PC-9 (cell line): ENCODE measurements at regions not wholly inside any gene's neighbourhood (a gene's known extent, or its start where the extent isn't known, plus 50 kb on each side); places are given as distances from the start of the nearest gene placed in this dataset.

ENCODE experiments used
- BruUV-seq: library from RNA; stranded (reverse); fragments of 400-500 nt; replicated peaks from 2 replicates; lab custom pipeline; 2021; lab: Mats Ljungman, UMichigan
- CTCF ChIA-PET: fragments of 300-600 bp; sonication (Branson Sonifier 250); formaldehyde crosslinking; loops from one replicate; lab custom pipeline; 2022; ENCODE audit warnings: antibody characterized with exemption; lab: Charles Lee
- POLR2A ChIA-PET: fragments of 300-600 bp; sonication (Branson Sonifier 250); formaldehyde crosslinking; loops from one replicate; lab custom pipeline; 2022; ENCODE audit warnings: antibody characterized with exemption; ENCODE audit not compliant: unreplicated experiment; lab: Charles Lee
- DNase-seq, 2 experiments: peaks; one replicate each; pipeline versions ENCODE4 v3.0.0 to v3.0.0-alpha.2; 2015 to 2022; ENCODE audit warnings: mixed read lengths in 1 of 2
- H2AFZ ChIP-seq: fragments of 200-600 bp; sonication (generic); 2 replicates; pipeline ENCODE4 v1.8.1; 2017; ENCODE audit warnings: antibody characterized with exemption
- H3F3A ChIP-seq: fragments of 200-600 bp; sonication (generic); 2 replicates; pipeline ENCODE4 v1.8.1; 2017; ENCODE audit warnings: antibody characterized with exemption, mild to moderate bottlenecking, low read depth; ENCODE audit not compliant: insufficient read depth
- H3K27ac ChIP-seq: fragments of 200-600 bp; sonication (generic); 2 replicates; pipeline ENCODE4 v1.6.1; 2016; ENCODE audit warnings: mixed run types
- H3K27me3 ChIP-seq: fragments of 200-600 bp; sonication (generic); 2 replicates; pipeline ENCODE4 v1.6.1; 2016; ENCODE audit warnings: low read depth, mixed run types; ENCODE audit not compliant: insufficient read depth
- H3K36me3 ChIP-seq: fragments of 200-600 bp; sonication (generic); 2 replicates; pipeline ENCODE4 v1.6.1; 2016; ENCODE audit warnings: low read depth, mixed run types
- H3K4me1 ChIP-seq: fragments of 200-600 bp; sonication (generic); replicated peaks from 2 replicates; pipeline ENCODE4 v1.6.1; 2016; ENCODE audit warnings: mixed run types; ENCODE audit not compliant: insufficient read depth
- H3K4me2 ChIP-seq: fragments of 200-600 bp; sonication (generic); 2 replicates; pipeline ENCODE4 v1.6.1; 2017; ENCODE audit warnings: mixed run types
- H3K4me3 ChIP-seq: fragments of 200-600 bp; sonication (generic); 2 replicates; pipeline ENCODE4 v1.6.1; 2016; ENCODE audit warnings: mixed run types
- H3K79me2 ChIP-seq: fragments of 200-600 bp; sonication (generic); 2 replicates; pipeline ENCODE4 v1.6.1; 2017; ENCODE audit warnings: low read depth, mixed run types
- H3K9me2 ChIP-seq: fragments of 200-600 bp; sonication (generic); 2 replicates; pipeline ENCODE4 v1.8.1; 2017; ENCODE audit warnings: mild to moderate bottlenecking; ENCODE audit not compliant: insufficient read depth
- H3K9me3 ChIP-seq: fragments of 200-600 bp; sonication (generic); 2 replicates; pipeline ENCODE4 v1.8.1; 2016; ENCODE audit warnings: low read depth; ENCODE audit not compliant: insufficient read depth
- H4K20me1 ChIP-seq: fragments of 200-600 bp; sonication (generic); 2 replicates; pipeline ENCODE4 v1.8.1; 2017; ENCODE audit not compliant: insufficient read depth
- EZH2 ChIP-seq: fragments of 200-600 bp; sonication (generic); IDR thresholded peaks from 2 replicates; pipeline ENCODE4 v1.8.0; 2017; ENCODE audit warnings: antibody characterized with exemption, low read depth
- intact Hi-C: fragments of 100-400 bp; cut with micrococcal nuclease; formaldehyde crosslinking; loops from one replicate; pipeline ENCODE4 v1.10.0; 2022; ENCODE audit not compliant: unreplicated experiment
- TF ChIP-seq, protein P1 (sequence below): fragments of 200-600 bp; sonication (generic); conservative IDR thresholded peaks from 2 replicates; pipeline ENCODE4 v1.6.1; 2017; ENCODE audit warnings: mixed run types, antibody characterized with exemption, mild to moderate bottlenecking, moderate library complexity

GRCh38 chr13:83815598-83815997 lies 66.7 kb downstream of the SLITRK1 start:
- Histone ChIP-seq H3K4me3 (no peak overlapping the region), H3K9me3 (no peaks in the 10 kb centered on the region), H3K9me2 (no peaks in the 10 kb centered on the region), H3K4me2 (no peak overlapping the region), H3K4me1 (no peaks in the 10 kb centered on the region), H3F3A (no peaks in the 10 kb centered on the region), H3K27me3 (no peaks in the 10 kb centered on the region), H3K27ac (no peak overlapping the region), H4K20me1 (no peaks in the 10 kb centered on the region), H3K36me3 (no peaks in the 10 kb centered on the region), H3K79me2 (no peaks in the 10 kb centered on the region), H2AFZ (no peak overlapping the region)
- ChIA-PET CTCF (no interaction called here), POLR2A (no interaction called here)
- no TSS peak for BruUV-seq
- intact Hi-C loops: no loop called here
- DNase-seq: no peak
- TF ChIP-seq, protein P1, sequence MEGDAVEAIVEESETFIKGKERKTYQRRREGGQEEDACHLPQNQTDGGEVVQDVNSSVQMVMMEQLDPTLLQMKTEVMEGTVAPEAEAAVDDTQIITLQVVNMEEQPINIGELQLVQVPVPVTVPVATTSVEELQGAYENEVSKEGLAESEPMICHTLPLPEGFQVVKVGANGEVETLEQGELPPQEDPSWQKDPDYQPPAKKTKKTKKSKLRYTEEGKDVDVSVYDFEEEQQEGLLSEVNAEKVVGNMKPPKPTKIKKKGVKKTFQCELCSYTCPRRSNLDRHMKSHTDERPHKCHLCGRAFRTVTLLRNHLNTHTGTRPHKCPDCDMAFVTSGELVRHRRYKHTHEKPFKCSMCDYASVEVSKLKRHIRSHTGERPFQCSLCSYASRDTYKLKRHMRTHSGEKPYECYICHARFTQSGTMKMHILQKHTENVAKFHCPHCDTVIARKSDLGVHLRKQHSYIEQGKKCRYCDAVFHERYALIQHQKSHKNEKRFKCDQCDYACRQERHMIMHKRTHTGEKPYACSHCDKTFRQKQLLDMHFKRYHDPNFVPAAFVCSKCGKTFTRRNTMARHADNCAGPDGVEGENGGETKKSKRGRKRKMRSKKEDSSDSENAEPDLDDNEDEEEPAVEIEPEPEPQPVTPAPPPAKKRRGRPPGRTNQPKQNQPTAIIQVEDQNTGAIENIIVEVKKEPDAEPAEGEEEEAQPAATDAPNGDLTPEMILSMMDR: no peak
- TF ChIP-seq EZH2: no peak

- POLR2A ChIA-PET: no interaction called here
- DNase-seq: no peak
- H3K36me3 ChIP-seq: no peaks in the 10 kb centered on the region
- H3K4me1 ChIP-seq: no peaks in the 10 kb centered on the region
- no peaks in the 10 kb centered on the region for H3K27me3 ChIP-seq
- H3K27ac ChIP-seq: no peak overlapping the region
- no peak overlapping the region for H2AFZ ChIP-seq
- H4K20me1 ChIP-seq: no peaks in the 10 kb centered on the region
- no peak for TF ChIP-seq EZH2
- TF ChIP-seq, protein P1: no peak
- no peaks in the 10 kb centered on the region for H3K9me2 ChIP-seq
- H3K9me3 ChIP-seq: no peaks in the 10 kb centered on the region
- H3K79me2 ChIP-seq: no peaks in the 10 kb centered on the region
- no peak overlapping the region for H3K4me2 ChIP-seq
- no TSS peak for BruUV-seq
- CTCF ChIA-PET: no interaction called here
- no peaks in the 10 kb centered on the region for H3F3A ChIP-seq
- H3K4me3 ChIP-seq: no peak overlapping the region
- intact Hi-C loops: no loop called here
These were observed 72.1 kb downstream of the SLITRK1 start for GRCh38 chr13:83810136-83810535.

GRCh38 chr13:83804356-83804962 lies 77.8 kb downstream of the SLITRK1 start:
- POLR2A ChIA-PET: no interaction called here
- BruUV-seq: no TSS peak

More at GRCh38 chr13:83804356-83804962, 77.8 kb downstream of the SLITRK1 start:
- intact Hi-C loops: no loop called here
- CTCF ChIA-PET: no interaction called here
- H3K9me2 ChIP-seq: no peaks in the 10 kb centered on the region
- H3K4me3 ChIP-seq: no peak overlapping the region
- no peak for DNase-seq
- no peaks in the 10 kb centered on the region for H3K79me2 ChIP-seq
- H4K20me1 ChIP-seq: no peaks in the 10 kb centered on the region
- H3K27ac ChIP-seq: no peak overlapping the region
- H2AFZ ChIP-seq: no peak overlapping the region
- no peaks in the 10 kb centered on the region for H3K27me3 ChIP-seq
- H3K36me3 ChIP-seq: no peaks in the 10 kb centered on the region
- H3K9me3 ChIP-seq: no peaks in the 10 kb centered on the region
- no peak overlapping the region for H3K4me2 ChIP-seq
- H3K4me1 ChIP-seq: no peaks in the 10 kb centered on the region
- no peaks in the 10 kb centered on the region for H3F3A ChIP-seq
- TF ChIP-seq, protein P1: no peak
- TF ChIP-seq EZH2: no peak
